GM23338 (cell line): ENCODE measurements at regions not wholly inside any gene's neighbourhood (a gene's known extent, or its start where the extent isn't known, plus 50 kb on each side); places are given as distances from the start of the nearest gene placed in this dataset.

Source experiments
- CREB1 ChIP-seq: fragments of 250-450 bp; sonication (Bioruptor Pico); IDR thresholded peaks from 2 replicates; pipeline ENCODE4 v1.5.0; 2020; ENCODE audit warnings: low read depth, mild to moderate bottlenecking, moderate library complexity
- CTCF ChIP-seq, 2 experiments: fragments of 200-600 bp in 1 of 2; sonication (generic) in 1 of 2; conservative IDR thresholded peaks; 2 replicates each; pipeline versions ENCODE4 v1.5.1 to v1.6.1; 2016 to 2017; ENCODE audit warnings: antibody characterized with exemption in 2 of 2, low read depth in 2 of 2, mild to moderate bottlenecking in 2 of 2, moderate library complexity in 1 of 2
- EZH2 ChIP-seq: fragments of 200-600 bp; sonication (generic); IDR thresholded peaks from one replicate; pipeline ENCODE4 v1.8.0; 2017; ENCODE audit warnings: antibody characterized with exemption, mild to moderate bottlenecking, low read depth; ENCODE audit not compliant: unreplicated experiment
- EZH2phosphoT487 ChIP-seq: fragments of 200-600 bp; sonication (generic); IDR thresholded peaks from one replicate; pipeline ENCODE4 v1.8.1; 2018; ENCODE audit warnings: antibody characterized with exemption; ENCODE audit not compliant: unreplicated experiment
- JUNB ChIP-seq: IDR thresholded peaks from one replicate; pipeline ENCODE4 v1.6.1; 2016; ENCODE audit warnings: antibody characterized with exemption; ENCODE audit not compliant: unreplicated experiment
- POLR2AphosphoS5 ChIP-seq: IDR thresholded peaks from 2 replicates; pipeline ENCODE4 v1.6.1; 2016; ENCODE audit warnings: antibody characterized with exemption, low read depth
- REST ChIP-seq: IDR thresholded peaks from one replicate; pipeline ENCODE4 v1.6.1; 2018; ENCODE audit warnings: antibody characterized with exemption; ENCODE audit not compliant: unreplicated experiment
- ZNF331 ChIP-seq: fragments of 250-450 bp; sonication (Bioruptor Pico); IDR thresholded peaks from 2 replicates; pipeline ENCODE4 v1.5.0; 2020; ENCODE audit warnings: low read depth, mild to moderate bottlenecking, moderate library complexity

GRCh38 chr12:60216226-60216625, 620.4 kb downstream of the SLC16A7 start:
- TF ChIP-seq CTCF (conservative IDR thresholded peaks at IDR 0.05; ENCODE audit: low read depth in 2 of 2) (no peak), JUNB (no peak), EZH2phosphoT487 (no peak), ZNF331 (no peak), EZH2 (no peak), POLR2AphosphoS5 (no peak), CREB1 (CRISPR knock-in tag) (no peak), REST (no peak)
